Body of pancreas (tissue), 4 donors: ENCODE measurements at regions not wholly inside any gene's neighbourhood (a gene's known extent, or its start where the extent isn't known, plus 50 kb on each side); places are given as distances from the start of the nearest gene placed in this dataset.
A peak's percentile ranks its signal among the peaks of the same experiment; 100 is the strongest.

Experiments
- ATAC-seq: fragments of 150-250 bp; one replicate; pipeline ENCODE4 v1.9.1; 2016
- DNase-seq, 4 donors: peaks; one replicate each; pipeline ENCODE4 v3.0.0-alpha.2; 2019
- H3K27ac ChIP-seq, 4 donors: fragments of 200-600 bp; sonication (generic); 1 replicate in 3 of 4; 2 replicates in 1 of 4; pipeline versions ENCODE4 v1.5.1 to v1.6.1; 2016 to 2019; ENCODE audit warnings: mild to moderate bottlenecking in 1 of 4, mixed read lengths in 1 of 4, moderate library complexity in 1 of 4
- H3K27me3 ChIP-seq, 2 donors: fragments of 200-600 bp; sonication (generic); one replicate each; pipeline ENCODE4 v1.6.0; 2016; ENCODE audit warnings: mild to moderate bottlenecking in 1 of 2
- H3K36me3 ChIP-seq, 2 donors: fragments of 200-600 bp; sonication (generic); replicated peaks in 1 of 2; 2 replicates each; pipeline ENCODE4 v1.5.1; 2016; ENCODE audit warnings: low read depth in 2 of 2; ENCODE audit not compliant: insufficient read depth in 1 of 2
- H3K4me1 ChIP-seq: fragments of 200-600 bp; sonication (generic); one replicate; pipeline ENCODE4 v1.6.0; 2016
- H3K4me3 ChIP-seq, 2 donors: fragments of 200-600 bp; sonication (generic); 1 replicate in 1 of 2; 2 replicates in 1 of 2; pipeline ENCODE4 v1.5.1; 2016 to 2019
- H3K9me3 ChIP-seq, 3 donors: fragments of 200-600 bp; sonication (generic); 1 replicate in 2 of 3; 2 replicates in 1 of 3; pipeline ENCODE4 v1.5.1; 2016
- CTCF ChIP-seq, 7 experiments: fragments of 450-650 bp in 4 of 7; fragments of 200-600 bp in 3 of 7; sonication (generic) in 3 of 7; IDR thresholded peaks; one replicate each; pipeline ENCODE4 v1.5.1; 2016 to 2019; ENCODE audit warnings: antibody characterized with exemption in 7 of 7
- POLR2A ChIP-seq, 3 donors: fragments of 450-650 bp; IDR thresholded peaks; one replicate each; pipeline ENCODE4 v1.6.1; 2016; ENCODE audit warnings: antibody characterized with exemption in 3 of 3, mild to moderate bottlenecking in 2 of 3
- WGBS, 2 donors: methylation state at CpG; one replicate each; pipeline ENCODE4 v1.1.5; 2017; 5-methylcytosine and 5-hydroxymethylcytosine counted together
- intact Hi-C: fragments of 100-400 bp; cut with DNase I; formaldehyde crosslinking; loops from one replicate; pipeline ENCODE4 v1.15.1; 2023

GRCh38 chr11:104333977-104334376, 170.0 kb upstream of the PDGFD start:
- Histone ChIP-seq H3K36me3 (no peaks in the 10 kb centered on the region), H3K27me3 (no peaks in the 10 kb centered on the region), H3K9me3 (no peaks in the 10 kb centered on the region), H3K4me1 (no peaks in the 10 kb centered on the region), H3K27ac (no peak overlapping the region), H3K4me3 (no peak overlapping the region)
- TF ChIP-seq POLR2A (IDR thresholded peaks at IDR 0.05), result no peak
- no peak for TF ChIP-seq CTCF (IDR thresholded peaks at IDR 0.05)
- no peak for ATAC-seq
- 90 to 93% methylated on average over 4 of the region's 4 CpGs for WGBS, 2 donors
- DNase-seq, result no peak
- intact Hi-C loops, result no loop called here

GRCh38 chr11:104332110-104332509, 168.2 kb upstream of the PDGFD start:
- no peak for TF ChIP-seq POLR2A (IDR thresholded peaks at IDR 0.05)
- peak in 1 of 7 experiments; percentile 15 for TF ChIP-seq CTCF (IDR thresholded peaks at IDR 0.05)
- ATAC-seq, result no peak
- Histone ChIP-seq H3K4me1 (no peaks in the 10 kb centered on the region), H3K27ac (no peak overlapping the region), H3K4me3 (no peak overlapping the region), H3K9me3 (no peaks in the 10 kb centered on the region), H3K36me3 (no peaks in the 10 kb centered on the region), H3K27me3 (no peaks in the 10 kb centered on the region)
- peak in 3 of 4 donors; percentile 17 to 21 (median 17) for DNase-seq
- 54 to 62% methylated on average over 4 of the region's 4 CpGs for WGBS, 2 donors
- intact Hi-C loops, result no loop called here

- H3K9me3 ChIP-seq, result no peaks in the 10 kb centered on the region
- H3K27ac ChIP-seq, result no peak overlapping the region
- H3K27me3 ChIP-seq, result no peaks in the 10 kb centered on the region
- no peak for DNase-seq
- ATAC-seq, result no peak
- no peak overlapping the region for H3K4me3 ChIP-seq
- 78 to 84% methylated on average over 2 of the region's 2 CpGs for WGBS, 2 donors
- TF ChIP-seq POLR2A (IDR thresholded peaks at IDR 0.05) (no peak), CTCF (IDR thresholded peaks at IDR 0.05) (no peak)
- H3K36me3 ChIP-seq, result no peaks in the 10 kb centered on the region
- intact Hi-C loops, result no loop called here
- H3K4me1 ChIP-seq, result no peaks in the 10 kb centered on the region
These were observed 165.2 kb upstream of the PDGFD start for GRCh38 chr11:104329078-104329665.

GRCh38 chr11:104328512-104328907, 164.6 kb upstream of the PDGFD start:
- H3K4me1 ChIP-seq, result no peaks in the 10 kb centered on the region
- intact Hi-C loops, result no loop called here
- TF ChIP-seq CTCF (IDR thresholded peaks at IDR 0.05), result no peak
- TF ChIP-seq POLR2A (IDR thresholded peaks at IDR 0.05), result no peak
- no peak overlapping the region for H3K4me3 ChIP-seq
- H3K27ac ChIP-seq, result no peak overlapping the region
- no peak for DNase-seq
- WGBS, 2 donors, result 76 to 78% methylated on average over 4 of the region's 4 CpGs
- no peaks in the 10 kb centered on the region for H3K36me3 ChIP-seq
- H3K9me3 ChIP-seq, result no peaks in the 10 kb centered on the region
- no peak for ATAC-seq
- H3K27me3 ChIP-seq, result no peaks in the 10 kb centered on the region

- Histone ChIP-seq H3K36me3 (no peaks in the 10 kb centered on the region), H3K27me3 (no peaks in the 10 kb centered on the region), H3K4me3 (no peak overlapping the region), H3K9me3 (no peaks in the 10 kb centered on the region), H3K27ac (no peak overlapping the region), H3K4me1 (no peaks in the 10 kb centered on the region)
- DNase-seq (no peak), ATAC-seq (no peak)
- TF ChIP-seq CTCF (IDR thresholded peaks at IDR 0.05), result no peak
- intact Hi-C loops, result no loop called here
- 53 to 58% methylated on average over 6 of the region's 6 CpGs for WGBS, 2 donors
These were observed 164.0 kb upstream of the PDGFD start for GRCh38 chr11:104327861-104328511.
